ENCODE measurements at regions not wholly inside any gene's neighbourhood (a gene's known extent, or its start where the extent isn't known, plus 50 kb on each side); places are given as distances from the start of the nearest gene placed in this dataset.

DNA sequence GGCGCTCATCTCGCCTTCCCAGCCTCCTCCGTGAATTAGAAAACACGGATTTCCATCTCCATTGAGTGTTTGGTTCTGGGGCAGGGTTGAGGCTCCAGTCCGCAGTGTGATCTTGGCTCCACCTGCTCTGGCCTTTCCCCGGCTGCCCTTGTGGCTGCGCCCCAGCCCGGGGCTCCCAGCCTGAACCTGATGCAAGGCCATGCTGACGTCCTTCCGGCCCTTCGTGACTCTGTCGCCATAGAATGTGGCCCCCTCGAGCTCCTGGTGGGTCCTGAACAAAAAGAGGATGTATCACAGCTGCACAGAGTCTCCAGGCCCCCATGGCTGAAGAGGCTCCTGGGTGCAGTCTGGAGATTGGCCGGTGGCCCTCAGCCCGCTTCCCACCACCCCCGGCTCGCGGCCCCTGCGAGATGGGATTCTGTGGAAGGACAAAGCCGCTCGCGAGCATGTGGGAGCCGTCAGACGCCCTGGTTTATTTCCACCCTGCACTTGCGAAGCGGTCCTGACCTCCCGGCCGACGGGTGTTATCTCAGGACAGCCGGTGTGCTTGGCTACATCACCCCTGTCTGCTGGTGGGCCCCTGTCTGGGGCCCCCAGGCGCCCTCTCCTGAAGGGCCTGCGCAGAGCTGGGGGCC is 1214.0 kb downstream of the BRD1 start:
- no peaks in the 10 kb centered on the region for H3K36me3 ChIP-seq
- H3K9me3 ChIP-seq: peaks cover 0 to 25% (median 2%) of the 10 kb centered on the region in 8 donors
- H3K27me3 ChIP-seq (replicated peaks in 1 of 7): no peaks in the 10 kb centered on the region
- no peak overlapping the region for H3K27ac ChIP-seq
- no peaks in the 10 kb centered on the region for H3K4me1 ChIP-seq
- intact Hi-C loops (cut with DNase I; ENCODE audit: low total_unique reads): no loop called here
- H3K4me3 ChIP-seq: no peak overlapping the region
- DNase-seq: no peak
- no peak for TF ChIP-seq POLR2AphosphoS5 (IDR thresholded peaks at IDR 0.05)
- TF ChIP-seq, protein P1, sequence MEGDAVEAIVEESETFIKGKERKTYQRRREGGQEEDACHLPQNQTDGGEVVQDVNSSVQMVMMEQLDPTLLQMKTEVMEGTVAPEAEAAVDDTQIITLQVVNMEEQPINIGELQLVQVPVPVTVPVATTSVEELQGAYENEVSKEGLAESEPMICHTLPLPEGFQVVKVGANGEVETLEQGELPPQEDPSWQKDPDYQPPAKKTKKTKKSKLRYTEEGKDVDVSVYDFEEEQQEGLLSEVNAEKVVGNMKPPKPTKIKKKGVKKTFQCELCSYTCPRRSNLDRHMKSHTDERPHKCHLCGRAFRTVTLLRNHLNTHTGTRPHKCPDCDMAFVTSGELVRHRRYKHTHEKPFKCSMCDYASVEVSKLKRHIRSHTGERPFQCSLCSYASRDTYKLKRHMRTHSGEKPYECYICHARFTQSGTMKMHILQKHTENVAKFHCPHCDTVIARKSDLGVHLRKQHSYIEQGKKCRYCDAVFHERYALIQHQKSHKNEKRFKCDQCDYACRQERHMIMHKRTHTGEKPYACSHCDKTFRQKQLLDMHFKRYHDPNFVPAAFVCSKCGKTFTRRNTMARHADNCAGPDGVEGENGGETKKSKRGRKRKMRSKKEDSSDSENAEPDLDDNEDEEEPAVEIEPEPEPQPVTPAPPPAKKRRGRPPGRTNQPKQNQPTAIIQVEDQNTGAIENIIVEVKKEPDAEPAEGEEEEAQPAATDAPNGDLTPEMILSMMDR (IDR thresholded peaks at IDR 0.05 in 8 of 11, conservative IDR thresholded peaks at IDR 0.05 in 3 of 11): no peak
- no peak for TF ChIP-seq POLR2A (IDR thresholded peaks at IDR 0.05)
- 86 to 89% (median 88%) methylated on average over 16 to 32 of the region's 32 CpGs for WGBS, 5 donors

DNA sequence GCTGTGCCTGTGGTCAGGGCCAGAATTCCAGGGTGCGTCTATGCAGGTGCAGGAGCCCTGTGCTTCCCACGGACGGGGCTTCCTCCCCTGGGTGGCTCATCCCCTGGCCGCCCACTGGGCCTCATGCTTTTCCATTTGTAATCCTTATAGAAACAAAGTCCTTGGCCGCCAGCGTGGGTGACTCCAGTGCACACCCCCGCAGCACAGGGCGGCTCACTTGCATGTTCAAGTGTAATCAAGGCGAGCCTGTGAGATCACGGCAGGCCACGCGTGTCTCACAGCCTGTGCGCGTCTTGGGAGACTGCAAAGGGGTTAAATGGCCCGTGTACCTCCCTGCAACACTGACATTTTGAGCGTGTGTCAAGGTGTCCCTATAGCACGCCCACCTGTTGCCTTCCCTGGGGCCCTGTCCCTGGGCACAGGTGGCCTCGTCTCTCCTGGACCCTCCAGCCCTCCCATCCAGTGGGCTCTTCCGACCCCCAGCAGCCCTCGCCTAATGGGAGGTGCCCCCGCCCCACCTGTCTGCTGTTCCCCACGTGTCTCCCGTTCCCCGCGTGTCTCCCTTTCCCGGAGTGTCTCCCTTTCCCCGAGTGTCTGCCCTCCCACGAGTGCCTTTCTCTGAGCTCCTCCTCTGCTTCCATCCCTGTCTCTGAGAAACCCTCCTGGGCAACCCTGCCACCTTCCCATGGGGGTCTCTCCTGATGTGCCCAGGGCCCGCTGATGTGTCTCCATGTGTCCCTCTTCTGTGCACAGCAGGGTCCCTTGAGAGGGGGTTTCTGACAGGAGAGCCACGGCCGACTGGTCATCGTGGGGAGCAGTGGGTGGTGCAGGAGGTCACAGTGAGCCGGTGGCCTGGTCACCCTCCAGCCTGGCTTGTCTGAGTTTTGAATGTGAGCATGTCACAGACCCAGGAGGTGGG is 1215.3 kb downstream of the BRD1 start:
- Histone ChIP-seq H3K36me3 (no peaks in the 10 kb centered on the region), H3K27ac (no peak overlapping the region), H3K27me3 (replicated peaks in 1 of 7) (no peaks in the 10 kb centered on the region), H3K9me3 (peaks cover 0 to 32% (median 2%) of the 10 kb centered on the region in 8 donors), H3K4me1 (no peaks in the 10 kb centered on the region), H3K4me3 (no peak overlapping the region)
- WGBS, 5 donors: 84 to 91% (median 88%) methylated on average over 29 to 33 of the region's 33 CpGs
- intact Hi-C loops (cut with DNase I; ENCODE audit: low total_unique reads): no loop called here
- no peak for DNase-seq
- TF ChIP-seq, protein P1 (IDR thresholded peaks at IDR 0.05 in 8 of 11, conservative IDR thresholded peaks at IDR 0.05 in 3 of 11): no peak
- TF ChIP-seq POLR2AphosphoS5 (IDR thresholded peaks at IDR 0.05) (no peak), POLR2A (IDR thresholded peaks at IDR 0.05) (no peak)

DNA sequence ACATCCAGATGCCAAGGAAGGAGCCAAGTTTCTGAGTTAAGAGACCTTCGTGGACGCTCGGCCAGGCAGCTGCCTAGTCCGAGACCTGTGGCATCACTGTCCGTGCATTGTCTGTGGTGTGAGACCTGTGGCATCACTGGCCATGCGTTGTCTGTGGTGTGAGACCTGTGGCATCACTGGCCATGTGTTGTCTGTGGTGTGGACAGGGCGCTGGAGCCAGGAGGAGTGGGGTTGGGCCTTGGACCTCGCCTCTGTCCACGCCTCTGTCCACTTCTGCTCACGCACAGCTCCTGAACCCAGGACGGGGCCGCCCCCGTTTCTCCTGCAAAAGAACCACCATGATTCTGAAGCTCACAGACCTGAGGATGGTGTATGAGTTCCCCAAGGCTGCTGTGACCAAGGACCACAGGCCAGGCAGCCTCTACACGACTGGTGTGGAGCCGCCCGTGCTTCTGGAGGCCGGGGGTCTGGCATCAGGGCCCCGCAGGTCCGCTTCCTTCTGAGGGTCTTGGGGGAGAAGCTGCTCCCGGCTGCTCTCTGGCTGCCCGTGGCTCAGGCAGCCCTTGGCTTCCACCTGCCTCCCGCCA is 1218.3 kb downstream of the BRD1 start:
- WGBS, 5 donors: 78 to 96% (median 89%) methylated on average over 16 to 22 of the region's 22 CpGs
- H3K27ac ChIP-seq: no peak overlapping the region
- intact Hi-C loops (cut with DNase I; ENCODE audit: low total_unique reads): no loop called here
- DNase-seq: no peak
- no peaks in the 10 kb centered on the region for H3K4me1 ChIP-seq
- no peaks in the 10 kb centered on the region for H3K27me3 ChIP-seq (replicated peaks in 1 of 7)
- no peaks in the 10 kb centered on the region for H3K36me3 ChIP-seq
- H3K4me3 ChIP-seq: no peak overlapping the region
- TF ChIP-seq, protein P1 (IDR thresholded peaks at IDR 0.05 in 8 of 11, conservative IDR thresholded peaks at IDR 0.05 in 3 of 11): no peak
- peaks cover 0 to 45% (median 4%) of the 10 kb centered on the region in 8 donors for H3K9me3 ChIP-seq

All from spleen (tissue), 11 donors.